HCT116 (cell line): ENCODE measurements at regions not wholly inside any gene's neighbourhood (a gene's known extent, or its start where the extent isn't known, plus 50 kb on each side); places are given as distances from the start of the nearest gene placed in this dataset.

Source experiments
- ATAC-seq: fragments of 200-7000 bp; cut with Tn5 transposase; 2 replicates; pipeline ENCODE4 v1.9.1; 2020; ENCODE audit warnings: mild to moderate bottlenecking, moderate library complexity
- BruUV-seq: library from RNA; stranded (reverse); fragments of 400-500 nt; replicated peaks from 2 replicates; lab custom pipeline; 2021; lab: Mats Ljungman, UMichigan
- CTCF ChIA-PET: fragments of 300-600 bp; sonication (Branson Sonifier 250); formaldehyde crosslinking; loops from one replicate; lab custom pipeline; 2021; ENCODE audit warnings: antibody characterized with exemption; lab: Charles Lee
- POLR2A ChIA-PET: fragments of 300-600, 350-600 bp; sonication (Branson Sonifier 250); formaldehyde crosslinking; loops from one replicate; lab custom pipeline; 2021; ENCODE audit warnings: antibody characterized with exemption; lab: Charles Lee
- RAD21 ChIA-PET, 2 experiments: fragments of 300-600 bp; sonication (Branson Sonifier 250); formaldehyde crosslinking; loops; one replicate each; lab custom pipeline; 2023; ENCODE audit warnings: low total read pairs in 2 of 2; ENCODE audit not compliant: uncharacterized antibody in 2 of 2, unreplicated experiment in 2 of 2, low non-redundant PET in 1 of 2; lab: Charles Lee
- DNase-seq: peaks from one replicate; pipeline ENCODE4 v3.0.0-alpha.2; 2010; ENCODE audit warnings: low read depth, low spot score
- H2AFZ ChIP-seq: fragments of 200-600 bp; shearing (Covaris generic), sonication (generic); 2 replicates; pipeline ENCODE4 v1.6.1; 2017; ENCODE audit warnings: low read depth, mixed run types, mixed read lengths, antibody characterized with exemption, low read length; ENCODE audit not compliant: poor library complexity, severe bottlenecking
- H3K27ac ChIP-seq: 2 replicates; pipeline ENCODE4 v1.5.1; 2012; ENCODE audit warnings: low read depth, low read length
- H3K27me3 ChIP-seq: fragments of 200-600 bp; sonication (generic); 2 replicates; pipeline ENCODE4 v1.6.1; 2016; ENCODE audit warnings: mixed run types, low read length, mixed read lengths; ENCODE audit not compliant: insufficient read depth
- H3K36me3 ChIP-seq, 2 experiments: fragments of 200-500 bp in 1 of 2; fragments of 200-600 bp in 1 of 2; sonication (Bioruptor generic) in 1 of 2; sonication (generic) in 1 of 2; 2 replicates each; pipeline versions ENCODE4 v1.5.1 to v1.6.1; 2014 to 2016; ENCODE audit warnings: low read length in 2 of 2, inconsistent platforms in 1 of 2, mixed read lengths in 1 of 2, mixed run types in 1 of 2; ENCODE audit not compliant: insufficient read depth in 2 of 2, control insufficient read depth in 1 of 2
- H3K4me1 ChIP-seq, 2 experiments: fragments of 200-600 bp in 1 of 2; sonication (generic) in 1 of 2; 2 replicates each; pipeline versions ENCODE4 v1.5.1 to v1.6.1; 2012 to 2017; ENCODE audit warnings: low read length in 2 of 2, inconsistent platforms in 1 of 2, mild to moderate bottlenecking in 1 of 2, mixed read lengths in 1 of 2, mixed run types in 1 of 2, moderate library complexity in 1 of 2; ENCODE audit not compliant: insufficient read depth in 2 of 2, control insufficient read depth in 1 of 2
- H3K4me2 ChIP-seq: fragments of 200-600 bp; sonication (generic); 2 replicates; pipeline ENCODE4 v1.6.1; 2017; ENCODE audit warnings: mixed run types, low read length, mixed read lengths
- H3K4me3 ChIP-seq, 2 experiments: fragments of 200-600 bp in 1 of 2; sonication (generic) in 1 of 2; replicated peaks in 1 of 2; 2 replicates each; pipeline ENCODE4 v1.5.1; 2011 to 2016; ENCODE audit warnings: low read length in 2 of 2, control low read depth in 1 of 2, low read depth in 1 of 2, mild to moderate bottlenecking in 1 of 2, mixed read lengths in 1 of 2, mixed run types in 1 of 2
- H3K79me2 ChIP-seq: fragments of 200-600 bp; sonication (generic); 2 replicates; pipeline ENCODE4 v1.6.1; 2017; ENCODE audit warnings: mild to moderate bottlenecking, mixed run types, low read length, moderate library complexity, mixed read lengths; ENCODE audit not compliant: insufficient read depth
- H3K9ac ChIP-seq: fragments of 200-600 bp; sonication (generic); 2 replicates; pipeline ENCODE4 v1.6.1; 2016; ENCODE audit warnings: low read length, mixed read lengths
- H3K9me2 ChIP-seq: fragments of 200-600 bp; sonication (generic), shearing (Covaris generic); 2 replicates; pipeline ENCODE4 v1.6.1; 2017; ENCODE audit warnings: mixed run types, mild to moderate bottlenecking, moderate library complexity; ENCODE audit not compliant: insufficient read depth
- H3K9me3 ChIP-seq, 2 experiments: fragments of 200-500 bp in 1 of 2; fragments of 200-600 bp in 1 of 2; sonication (Bioruptor generic) in 1 of 2; sonication (generic) in 1 of 2; 2 replicates each; pipeline ENCODE4 v1.6.1; 2014 to 2017; ENCODE audit warnings: low read length in 2 of 2, mixed read lengths in 2 of 2, inconsistent platforms in 1 of 2, low read depth in 1 of 2, mild to moderate bottlenecking in 1 of 2, mixed run types in 1 of 2, moderate library complexity in 1 of 2; ENCODE audit not compliant: control insufficient read depth in 1 of 2, insufficient read depth in 1 of 2
- H4K20me1 ChIP-seq: fragments of 200-600 bp; sonication (generic), shearing (Covaris generic); 2 replicates; pipeline ENCODE4 v1.6.1; 2017; ENCODE audit warnings: mixed run types, mild to moderate bottlenecking, moderate library complexity; ENCODE audit not compliant: insufficient read depth
- CBX3 ChIP-seq: IDR thresholded peaks from 2 replicates; pipeline ENCODE4 v1.6.1; 2012; ENCODE audit warnings: low read depth
- EGR1 ChIP-seq: IDR thresholded peaks from 2 replicates; pipeline ENCODE4 v1.6.1; 2012; ENCODE audit warnings: low read depth
- ELF1 ChIP-seq: IDR thresholded peaks from 2 replicates; pipeline ENCODE4 v1.6.1; 2012; ENCODE audit warnings: low read depth, borderline replicate concordance
- EZH2 ChIP-seq: fragments of 200-600 bp; sonication (generic); IDR thresholded peaks from 2 replicates; pipeline ENCODE4 v1.6.1; 2017; ENCODE audit warnings: antibody characterized with exemption, mixed run types
- EZH2phosphoT487 ChIP-seq: fragments of 200-600 bp; IDR thresholded peaks from 2 replicates; pipeline ENCODE4 v1.6.1; 2018; ENCODE audit warnings: antibody characterized with exemption, borderline replicate concordance
- FOSL1 ChIP-seq: IDR thresholded peaks from 2 replicates; pipeline ENCODE4 v1.6.1; 2012; ENCODE audit warnings: low read depth
- JUND ChIP-seq: IDR thresholded peaks from 2 replicates; pipeline ENCODE4 v1.6.1; 2012
- MAX ChIP-seq: IDR thresholded peaks from 2 replicates; pipeline ENCODE4 v1.6.1; 2012
- SIN3A ChIP-seq: IDR thresholded peaks from 2 replicates; pipeline ENCODE4 v1.6.1; 2012; ENCODE audit warnings: low read depth
- SP1 ChIP-seq: IDR thresholded peaks from 2 replicates; pipeline ENCODE4 v1.6.1; 2012; ENCODE audit warnings: low read depth
- SRF ChIP-seq: IDR thresholded peaks from 2 replicates; pipeline ENCODE4 v1.6.1; 2012; ENCODE audit warnings: low read depth
- TCF7L2 ChIP-seq: IDR thresholded peaks from 2 replicates; pipeline ENCODE4 v1.7.0; 2011; ENCODE audit warnings: borderline replicate concordance, inconsistent platforms; ENCODE audit not compliant: insufficient read depth, insufficient read length; ENCODE audit errors: extremely low read depth
- YY1 ChIP-seq: IDR thresholded peaks from 2 replicates; pipeline ENCODE4 v1.6.1; 2011; ENCODE audit warnings: low read length, low read depth, moderate library complexity, mild to moderate bottlenecking; ENCODE audit not compliant: insufficient replicate concordance; ENCODE audit errors: extremely low read depth
- ZBTB33 ChIP-seq: IDR thresholded peaks from 2 replicates; pipeline ENCODE4 v1.6.1; 2011; ENCODE audit warnings: mild to moderate bottlenecking, low read length, moderate library complexity; ENCODE audit not compliant: insufficient replicate concordance; ENCODE audit errors: extremely low read depth
- ZNF274 ChIP-seq: fragments of 200-500 bp; sonication (Bioruptor generic); IDR thresholded peaks from 2 replicates; pipeline ENCODE4 v1.6.1; 2014; ENCODE audit warnings: mild to moderate bottlenecking, low read depth, low read length, inconsistent platforms
- intact Hi-C: fragments of 100-400 bp; cut with micrococcal nuclease; formaldehyde crosslinking; loops from 2 replicates; pipeline ENCODE4 v1.10.0; 2022

- TF ChIP-seq CBX3 (no peak), EGR1 (no peak), SRF (no peak), EZH2phosphoT487 (no peak), ZBTB33 (no peak), ELF1 (no peak), ZNF274 (no peak), SP1 (no peak), EZH2 (no peak), JUND (no peak), TCF7L2 (no peak), YY1 (no peak), FOSL1 (no peak), SIN3A (no peak), MAX (no peak)
- Histone ChIP-seq H3K9ac (no peak overlapping the region), H3K9me3 (no peaks in the 10 kb centered on the region), H3K27ac (no peak overlapping the region), H4K20me1 (no peaks in the 10 kb centered on the region), H3K4me1 (no peaks in the 10 kb centered on the region), H3K4me3 (no peak overlapping the region), H3K36me3 (no peaks in the 10 kb centered on the region), H2AFZ (no peak overlapping the region), H3K79me2 (no peaks in the 10 kb centered on the region), H3K9me2 (no peaks in the 10 kb centered on the region), H3K4me2 (no peak overlapping the region), H3K27me3 (peaks cover 49% of the 10 kb centered on the region)
- RAD21 ChIA-PET = no interaction called here
- POLR2A ChIA-PET = no interaction called here
- DNase-seq (no peak), ATAC-seq (no peak)
- CTCF ChIA-PET = no interaction called here
- intact Hi-C loops = no loop called here
- no TSS peak for BruUV-seq
Measured at GRCh38 chr6:88376197-88376596, 210.1 kb upstream of the CNR1 start.
